Neural crest cell (in vitro differentiated cells): ENCODE measurements at regions not wholly inside any gene's neighbourhood (a gene's known extent, or its start where the extent isn't known, plus 50 kb on each side); places are given as distances from the start of the nearest gene placed in this dataset.

Experiments
- DNase-seq: peaks from one replicate; pipeline ENCODE4 v3.0.0; 2021; ENCODE audit warnings: low read depth, mixed read lengths, low spot score
- H3K27ac Mint-ChIP-seq: one replicate; pipeline ENCODE4 v1.8.0; 2021; ENCODE audit warnings: mild to moderate bottlenecking, mixed read lengths; ENCODE audit not compliant: unreplicated experiment
- H3K27me3 Mint-ChIP-seq: 2 replicates; pipeline ENCODE4 v1.8.0; 2021; ENCODE audit warnings: low read depth, mild to moderate bottlenecking, mixed read lengths
- H3K36me3 Mint-ChIP-seq: 2 replicates; pipeline ENCODE4 v1.8.0; 2021; ENCODE audit warnings: low read depth, mild to moderate bottlenecking, mixed read lengths
- H3K4me1 Mint-ChIP-seq: 2 replicates; pipeline ENCODE4 v1.8.0; 2021; ENCODE audit warnings: mixed read lengths
- H3K4me3 Mint-ChIP-seq: one replicate; pipeline ENCODE4 v1.8.0; 2021; ENCODE audit warnings: mild to moderate bottlenecking, mixed read lengths
- H3K9me3 Mint-ChIP-seq: 2 replicates; pipeline ENCODE4 v1.8.0; 2021; ENCODE audit warnings: mixed read lengths
- CTCF ChIP-seq: fragments of 200-600 bp; sonication (generic); conservative IDR thresholded peaks from 2 replicates; pipeline ENCODE4 v1.5.0; 2021; ENCODE audit warnings: antibody characterized with exemption, mild to moderate bottlenecking

GRCh38 chr14:53881161-53881871 is 75.3 kb downstream of the BMP4 start:
- no peak for DNase-seq
- TF ChIP-seq CTCF = no peak
- Mint-ChIP-seq H3K4me3 (no peak overlapping the region), H3K27me3 (no peaks in the 10 kb centered on the region), H3K27ac (no peak overlapping the region), H3K9me3 (peaks cover 5% of the 10 kb centered on the region), H3K36me3 (no peaks in the 10 kb centered on the region), H3K4me1 (peaks cover 10% of the 10 kb centered on the region)

GRCh38 chr14:53880761-53881160 is 75.9 kb downstream of the BMP4 start:
- no peak for TF ChIP-seq CTCF
- no peak overlapping the region for H3K4me3 Mint-ChIP-seq
- H3K9me3 Mint-ChIP-seq = peaks cover 5% of the 10 kb centered on the region
- no peaks in the 10 kb centered on the region for H3K36me3 Mint-ChIP-seq
- DNase-seq = no peak
- H3K4me1 Mint-ChIP-seq = peaks cover 10% of the 10 kb centered on the region
- no peak overlapping the region for H3K27ac Mint-ChIP-seq
- no peaks in the 10 kb centered on the region for H3K27me3 Mint-ChIP-seq

- H3K27ac Mint-ChIP-seq = no peak overlapping the region
Measured at GRCh38 chr14:53879747-53880146, 76.9 kb downstream of the BMP4 start.

GRCh38 chr14:53879022-53879686 is 77.5 kb downstream of the BMP4 start:
- no peaks in the 10 kb centered on the region for H3K36me3 Mint-ChIP-seq
- H3K4me3 Mint-ChIP-seq = no peak overlapping the region
- H3K4me1 Mint-ChIP-seq = peaks cover 4% of the 10 kb centered on the region
- no peak for TF ChIP-seq CTCF
- no peak for DNase-seq
- H3K27ac Mint-ChIP-seq = no peak overlapping the region
- peaks cover 5% of the 10 kb centered on the region for H3K9me3 Mint-ChIP-seq
- H3K27me3 Mint-ChIP-seq = no peaks in the 10 kb centered on the region

More at GRCh38 chr14:53879747-53880146, 76.9 kb downstream of the BMP4 start:
- TF ChIP-seq CTCF = no peak
- no peak for DNase-seq
- H3K4me3 Mint-ChIP-seq = no peak overlapping the region
- H3K9me3 Mint-ChIP-seq = peaks cover 5% of the 10 kb centered on the region
- H3K36me3 Mint-ChIP-seq = no peaks in the 10 kb centered on the region
- no peaks in the 10 kb centered on the region for H3K27me3 Mint-ChIP-seq
- H3K4me1 Mint-ChIP-seq = peaks cover 4% of the 10 kb centered on the region

- Mint-ChIP-seq H3K4me1 (peaks cover 4% of the 10 kb centered on the region), H3K36me3 (no peaks in the 10 kb centered on the region), H3K27ac (no peak overlapping the region), H3K9me3 (peaks cover 5% of the 10 kb centered on the region), H3K27me3 (no peaks in the 10 kb centered on the region), H3K4me3 (no peak overlapping the region)
- no peak for TF ChIP-seq CTCF
- DNase-seq = no peak
Measured at GRCh38 chr14:53875324-53875897, 81.2 kb downstream of the BMP4 start.
